GM18511 (cell line): ENCODE measurements at regions not wholly inside any gene's neighbourhood (a gene's known extent, or its start where the extent isn't known, plus 50 kb on each side); places are given as distances from the start of the nearest gene placed in this dataset.
A peak's percentile ranks its signal among the peaks of the same experiment; 100 is the strongest.

ENCODE experiments used
- ATAC-seq: cut with Tn5 transposase; IDR thresholded peaks from one replicate; pipeline ENCODE4 v1.9.1; 2021; ENCODE audit warnings: mild to moderate bottlenecking, moderate library complexity; ENCODE audit not compliant: unreplicated experiment

DNA sequence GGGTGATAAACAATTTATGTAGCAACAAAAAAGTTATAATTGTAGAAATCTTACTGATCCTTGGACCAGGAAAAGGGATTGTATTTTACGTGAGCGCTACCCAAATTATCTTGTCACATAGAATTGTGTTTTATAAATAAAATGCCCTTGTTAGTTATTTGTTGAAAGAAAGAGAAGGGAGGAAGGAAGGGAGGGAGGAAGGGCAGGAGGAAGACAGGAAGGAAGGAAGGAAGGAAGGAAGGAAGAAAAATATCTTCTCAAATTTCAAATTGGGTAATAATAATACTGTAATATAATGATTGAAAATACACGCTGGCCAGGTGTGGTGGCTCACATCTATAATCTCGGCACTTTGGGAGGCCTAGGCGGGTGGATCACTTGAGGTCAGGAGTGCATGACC, 206.2 kb upstream of the TLL1 start:
- ATAC-seq = no peak

DNA sequence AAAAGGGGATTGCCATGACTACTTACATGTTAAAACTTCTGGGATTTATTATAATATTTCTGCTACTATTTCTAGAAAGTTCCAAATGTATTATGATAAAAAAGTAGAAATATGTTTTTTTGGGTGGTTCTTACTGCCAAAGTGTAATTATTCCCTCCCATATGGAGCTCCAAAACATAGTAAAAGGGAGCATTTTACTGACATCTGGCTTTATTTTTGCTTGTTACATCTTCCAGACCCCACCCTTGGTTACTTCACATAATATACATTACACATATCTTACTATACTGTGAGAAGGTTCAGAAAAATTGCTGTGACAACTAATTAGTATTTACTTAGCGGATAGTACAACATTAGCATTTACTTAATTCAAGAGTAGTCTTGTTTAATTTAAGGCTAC, 205.1 kb upstream of the TLL1 start:
- no peak for ATAC-seq

DNA sequence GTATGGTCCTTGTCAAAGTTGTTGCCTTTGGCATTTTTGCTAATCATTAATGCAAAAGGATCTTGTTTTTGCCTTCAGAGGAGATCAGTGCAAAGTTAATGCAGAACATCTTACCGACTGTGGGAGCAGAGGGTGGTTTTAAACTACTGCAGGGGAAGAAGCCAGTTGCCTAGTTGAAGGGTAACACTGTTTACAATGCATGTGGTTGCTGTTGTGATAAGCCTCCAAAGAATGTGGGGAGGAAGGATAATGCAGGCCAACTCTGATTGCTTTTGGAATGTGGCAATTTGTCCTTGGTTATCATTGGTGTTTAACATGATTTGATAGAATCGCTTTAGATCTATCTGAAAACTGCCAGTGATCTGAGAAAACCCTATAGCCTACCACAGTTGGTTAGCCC, 204.3 kb upstream of the TLL1 start:
- ATAC-seq = no peak

DNA sequence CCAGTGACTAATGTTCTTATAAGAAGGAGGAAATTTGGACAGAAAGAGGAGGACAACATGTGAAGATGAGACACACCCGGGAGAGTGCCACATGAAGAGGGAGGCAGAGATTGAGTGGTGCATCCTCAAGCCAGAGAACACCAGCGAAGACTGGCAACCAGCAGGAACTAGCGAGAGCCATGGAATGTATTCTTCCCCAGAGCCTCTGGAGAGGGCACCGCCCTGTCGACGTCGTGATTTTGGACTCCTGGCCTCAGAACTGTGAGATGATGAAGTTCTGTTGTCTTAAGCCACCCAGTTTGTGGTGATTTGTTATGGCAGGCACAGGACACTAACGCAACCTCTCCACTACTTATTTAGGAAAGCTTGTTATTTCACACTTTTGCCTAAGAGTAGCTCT, 196.0 kb upstream of the TLL1 start:
- ATAC-seq = no peak

DNA sequence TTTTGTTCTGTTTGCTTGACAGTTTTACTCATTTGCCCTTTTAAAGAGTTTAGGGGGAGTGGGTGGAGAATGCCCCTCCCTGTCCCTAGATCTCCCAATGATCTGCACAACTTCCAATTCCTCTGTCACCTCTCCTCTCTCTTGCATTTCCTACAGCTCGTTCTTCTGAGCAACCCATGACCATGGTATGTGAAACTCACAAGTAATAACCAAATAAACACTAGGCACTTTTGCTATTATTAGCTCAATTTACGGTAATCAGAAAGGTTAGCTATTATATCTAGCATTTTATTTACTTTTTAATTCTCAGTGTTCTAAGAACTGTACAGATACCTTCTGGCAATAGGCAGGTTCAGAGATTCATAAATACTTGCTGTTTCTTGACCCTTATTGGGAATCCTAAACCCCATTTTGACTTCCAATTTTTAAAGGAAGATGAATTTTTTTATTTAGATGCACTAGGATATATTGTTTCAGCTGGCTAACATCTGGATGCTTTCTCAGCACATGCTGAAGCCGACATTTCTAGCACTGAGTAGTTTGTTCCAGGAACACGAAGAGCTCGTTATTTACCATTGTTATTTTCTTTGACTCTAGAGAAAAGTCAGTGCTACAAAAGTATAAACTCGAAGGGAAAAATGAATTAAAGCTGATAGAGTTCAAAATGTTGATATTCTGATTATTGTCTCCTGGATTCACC, 194.7 kb upstream of the TLL1 start:
- ATAC-seq = no peak

DNA sequence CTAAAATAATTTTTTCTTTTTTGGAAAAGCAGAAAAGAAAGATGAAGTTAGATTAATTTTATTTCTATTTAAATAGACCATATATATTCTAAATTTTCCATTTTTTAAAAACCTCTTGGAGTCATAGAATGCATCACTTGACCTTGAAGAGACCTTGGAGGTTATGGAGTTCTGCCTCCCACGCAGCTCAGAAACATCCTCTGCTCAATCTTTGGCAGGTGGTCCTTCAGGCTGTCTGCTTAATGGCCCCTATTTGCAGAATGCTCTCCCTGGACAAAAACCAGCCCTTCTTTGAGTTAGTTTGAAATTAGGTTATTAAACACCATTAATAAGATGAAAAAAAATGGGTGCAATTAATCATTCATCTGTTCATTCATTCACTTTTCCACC, 194.1 kb upstream of the TLL1 start:
- ATAC-seq = no peak

DNA sequence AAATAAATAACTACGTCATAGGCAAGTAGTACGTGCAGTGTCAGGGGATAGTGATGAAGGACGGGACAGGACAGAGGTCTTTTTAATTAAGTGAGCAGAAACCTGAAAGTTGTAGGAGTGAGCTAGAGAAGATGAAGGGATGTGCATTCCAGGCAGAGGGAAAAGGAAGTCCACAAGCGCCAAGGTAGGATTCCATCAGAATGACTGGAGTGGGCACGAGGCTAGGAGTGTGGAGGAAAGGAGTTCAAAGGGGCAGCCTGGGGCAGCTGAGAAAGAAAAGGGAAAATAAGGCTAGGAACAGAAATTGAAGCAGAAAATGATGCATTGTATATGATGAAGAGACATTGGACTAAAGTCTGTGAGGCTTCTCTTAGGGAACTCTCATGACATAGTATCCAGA, 192.2 kb upstream of the TLL1 start:
- no peak for ATAC-seq

DNA sequence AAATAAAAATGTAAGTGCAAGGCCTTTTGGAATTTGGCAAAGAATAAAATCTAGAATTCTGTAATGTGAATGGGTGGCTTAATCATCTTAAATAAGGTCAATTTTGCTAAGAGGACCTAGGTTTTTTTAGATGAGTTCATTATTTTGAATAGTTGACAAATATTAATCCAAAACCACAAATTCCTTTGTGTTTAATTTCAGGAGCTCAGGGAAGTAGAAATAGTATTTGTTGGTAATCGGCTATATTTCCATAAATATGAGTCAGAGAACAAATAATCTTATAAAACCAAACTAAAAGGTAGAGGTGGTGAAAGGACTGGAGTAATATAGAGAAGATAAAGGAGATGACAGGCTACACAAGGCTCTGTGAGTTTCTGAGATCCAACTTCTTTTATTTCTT, 190.4 kb upstream of the TLL1 start:
- ATAC-seq = no peak

DNA sequence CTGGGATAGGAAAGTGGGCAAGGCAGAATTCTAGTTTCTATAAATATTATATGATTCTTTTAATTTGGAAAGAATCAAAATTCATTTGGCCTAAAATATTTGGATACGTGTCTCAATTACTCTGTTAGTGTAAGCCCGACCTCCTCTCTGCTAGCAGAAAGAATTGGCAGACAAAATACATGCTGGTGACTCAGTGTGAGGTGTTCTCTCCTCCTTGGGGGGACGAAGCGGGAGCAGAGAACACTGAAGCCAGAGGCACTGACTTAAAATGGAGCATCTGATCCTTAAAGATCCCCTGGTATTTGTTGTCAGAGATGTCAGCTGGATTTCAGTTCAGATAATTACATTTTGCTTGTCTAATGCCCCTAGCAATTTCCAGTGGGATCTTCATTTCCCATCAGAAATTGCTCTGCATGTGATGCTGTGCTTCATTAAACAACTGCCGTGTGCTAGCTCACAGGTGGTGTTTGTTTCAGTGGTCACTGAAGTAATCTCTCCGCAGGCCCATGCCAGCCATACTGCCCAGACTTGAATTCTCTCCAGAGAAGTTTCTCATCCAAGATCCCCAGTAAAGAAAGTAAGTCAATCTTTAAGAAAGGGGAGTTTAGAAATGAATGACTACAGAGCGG, 188.7 kb upstream of the TLL1 start:
- no peak for ATAC-seq

DNA sequence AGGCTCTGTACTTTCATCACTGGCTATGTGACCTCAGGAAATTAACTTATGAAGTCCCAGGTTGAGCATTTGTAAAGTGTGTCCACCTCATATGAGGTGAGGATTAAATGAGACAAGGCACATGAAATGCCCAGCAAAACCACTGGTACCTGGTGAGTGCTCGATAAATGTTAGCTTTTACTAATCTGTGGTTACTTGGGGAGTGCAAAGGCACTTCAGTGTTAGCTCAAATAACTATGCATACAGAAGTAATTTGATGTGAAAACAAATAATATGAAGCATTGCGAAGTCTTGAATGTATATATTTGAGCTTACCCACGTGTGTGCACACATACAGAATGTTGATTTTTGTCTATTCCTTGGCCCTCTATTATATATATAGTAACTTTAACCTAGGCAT, 186.3 kb upstream of the TLL1 start:
- no peak for ATAC-seq

DNA sequence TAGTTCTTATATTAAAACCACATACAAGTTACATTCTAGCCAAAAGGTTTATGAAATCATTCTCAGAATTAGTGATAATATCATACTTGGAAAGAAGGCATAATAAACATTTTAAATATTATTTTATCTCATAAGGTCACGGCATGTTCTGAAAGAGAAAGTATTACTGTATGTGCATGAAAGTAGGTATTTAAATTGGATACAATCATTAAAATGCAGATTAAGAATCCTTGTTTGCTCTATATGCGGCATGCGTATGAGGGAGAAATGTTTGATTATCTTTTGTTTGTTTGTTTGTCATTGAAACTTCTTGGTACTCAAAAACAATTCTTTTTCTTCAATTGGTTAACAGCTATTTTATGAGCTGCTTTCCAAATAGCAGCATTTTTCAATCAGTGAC, 183.9 kb upstream of the TLL1 start:
- no peak for ATAC-seq

DNA sequence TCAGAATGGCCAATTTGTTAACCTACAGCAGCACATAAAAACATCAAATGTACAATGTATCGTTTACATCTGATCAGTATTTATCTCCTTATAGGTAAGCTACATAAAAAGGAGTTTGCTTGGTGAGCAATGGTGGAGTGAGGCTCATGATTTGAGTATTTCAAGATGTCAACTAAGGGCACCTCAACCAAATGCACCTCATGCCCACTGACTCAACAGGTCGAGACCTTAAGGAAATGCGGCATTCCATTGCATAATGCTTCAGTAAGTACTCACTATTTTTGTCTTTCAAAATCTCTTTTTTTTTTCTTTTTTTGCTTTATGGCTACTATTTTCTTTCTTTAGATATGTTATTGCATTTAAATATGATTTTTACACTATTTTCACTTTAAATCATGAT, 181.0 kb upstream of the TLL1 start:
- ATAC-seq = no peak

DNA sequence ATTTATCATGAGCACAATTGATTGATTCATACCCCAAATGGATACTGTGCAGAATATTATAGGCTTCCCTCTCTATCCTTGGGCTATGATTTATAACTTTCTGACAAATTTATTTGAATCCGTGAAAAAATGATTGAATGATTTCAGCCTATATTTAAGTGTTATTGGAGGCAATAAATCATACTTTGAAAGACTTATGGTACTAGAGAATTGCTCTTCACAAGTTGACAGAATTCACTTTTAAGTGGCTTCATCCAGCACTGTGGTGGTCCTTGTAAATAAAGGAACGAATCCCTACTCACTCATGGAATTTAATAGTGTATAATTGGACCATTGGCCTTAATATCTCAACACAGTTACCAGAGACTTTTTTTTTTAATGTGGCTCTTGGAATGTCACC, 174.8 kb upstream of the TLL1 start:
- ATAC-seq = no peak

DNA sequence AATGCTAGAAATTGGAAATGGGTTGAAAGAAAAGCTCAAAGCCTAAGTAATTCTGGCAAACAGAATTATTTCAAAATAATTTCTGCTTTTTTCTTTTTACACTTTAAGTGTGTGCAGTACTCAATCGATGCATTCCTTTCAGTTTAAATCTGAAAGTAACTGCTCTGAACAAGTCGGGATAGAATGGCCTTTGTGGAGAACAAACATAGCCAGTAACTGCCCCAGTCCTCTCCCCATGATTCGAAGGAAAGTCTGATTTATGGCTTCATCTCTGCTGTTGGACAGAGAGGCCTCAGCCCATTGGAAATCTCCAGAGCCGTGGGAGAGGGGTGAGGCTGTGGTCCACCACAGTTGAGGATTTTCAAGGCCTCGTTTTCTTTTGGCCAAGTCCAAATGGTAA, 174.0 kb upstream of the TLL1 start:
- no peak for ATAC-seq

DNA sequence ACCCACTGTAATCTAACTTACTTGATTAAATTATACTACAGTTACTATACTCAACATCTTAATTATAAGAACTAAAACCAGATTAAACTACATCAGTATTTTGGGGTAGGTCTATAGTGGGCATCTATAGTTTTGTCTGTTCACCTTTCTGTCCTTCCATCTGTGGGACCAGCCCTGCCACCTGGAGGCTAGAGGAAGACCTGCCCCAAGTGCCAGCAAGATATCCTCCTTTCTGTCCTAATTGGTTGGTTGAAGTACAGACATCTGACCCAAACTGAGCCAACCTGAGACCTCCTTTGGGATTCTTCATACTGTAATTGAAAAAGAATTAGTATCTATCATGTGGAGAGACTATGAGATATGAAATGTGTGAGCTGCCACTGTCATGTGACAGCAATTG, 172.2 kb upstream of the TLL1 start:
- ATAC-seq = peak; percentile 52

DNA sequence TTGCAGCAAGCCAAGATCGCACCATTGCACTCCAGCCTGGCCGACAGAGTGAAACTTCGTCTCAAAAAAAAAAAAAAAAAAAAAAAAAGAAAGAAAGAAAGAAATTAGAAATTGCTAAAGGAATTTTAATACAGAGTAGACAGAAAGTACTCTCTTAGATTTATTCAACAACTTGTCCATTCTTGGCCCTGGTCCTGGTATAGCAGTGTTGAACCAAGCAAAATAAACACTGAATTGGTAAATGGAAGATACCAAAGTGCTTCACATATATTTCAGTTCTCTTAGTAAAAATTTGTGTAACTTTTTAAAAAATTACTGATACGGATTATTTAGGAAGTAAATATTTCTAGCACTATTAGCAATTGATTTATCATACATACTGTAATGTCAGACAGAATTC, 165.9 kb upstream of the TLL1 start:
- ATAC-seq = no peak

DNA sequence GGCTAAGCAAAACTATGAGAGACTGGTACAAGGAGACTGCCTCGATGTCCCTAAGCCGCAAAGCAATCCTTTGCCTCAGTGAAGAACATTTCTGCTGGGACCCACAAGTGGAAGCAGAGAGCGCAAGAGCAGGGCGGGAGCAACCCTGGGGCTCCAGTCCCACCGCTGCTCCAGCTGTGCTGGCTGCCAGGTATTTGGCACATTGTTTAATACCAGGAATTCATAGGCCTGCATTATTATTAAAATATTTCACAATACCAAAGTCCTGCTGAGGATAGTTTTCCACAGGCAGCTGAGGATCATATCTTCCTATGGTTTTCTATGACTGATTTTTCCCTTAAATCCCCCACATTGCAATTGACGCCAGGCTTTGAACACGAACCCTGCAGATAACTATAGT, 163.5 kb upstream of the TLL1 start:
- no peak for ATAC-seq

DNA sequence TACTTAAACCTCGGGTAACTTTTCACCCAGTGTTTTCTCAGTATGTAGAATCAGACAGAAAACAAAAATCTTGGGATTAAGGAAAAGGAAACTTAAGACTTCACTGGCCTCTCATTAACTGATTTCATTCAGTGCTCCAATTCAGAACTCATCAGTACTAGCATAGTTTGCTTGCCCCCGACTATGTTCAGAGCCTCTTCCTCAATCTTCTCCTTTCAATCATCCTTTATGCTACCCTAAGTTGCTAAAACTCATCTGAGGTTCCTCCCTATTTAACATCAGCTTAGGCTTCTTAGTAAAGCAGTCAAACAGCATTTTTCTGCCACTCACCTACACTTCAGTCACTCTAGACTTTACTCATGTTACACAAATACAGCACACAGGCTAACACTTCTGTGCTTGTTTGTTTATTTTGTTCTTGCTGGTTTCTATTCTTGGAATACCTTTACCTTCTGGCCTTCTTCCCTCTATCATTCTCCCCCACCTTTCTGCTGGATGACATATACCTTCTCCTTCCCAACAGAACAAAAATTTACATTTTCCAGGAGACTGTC, 163.0 kb upstream of the TLL1 start:
- no peak for ATAC-seq

DNA sequence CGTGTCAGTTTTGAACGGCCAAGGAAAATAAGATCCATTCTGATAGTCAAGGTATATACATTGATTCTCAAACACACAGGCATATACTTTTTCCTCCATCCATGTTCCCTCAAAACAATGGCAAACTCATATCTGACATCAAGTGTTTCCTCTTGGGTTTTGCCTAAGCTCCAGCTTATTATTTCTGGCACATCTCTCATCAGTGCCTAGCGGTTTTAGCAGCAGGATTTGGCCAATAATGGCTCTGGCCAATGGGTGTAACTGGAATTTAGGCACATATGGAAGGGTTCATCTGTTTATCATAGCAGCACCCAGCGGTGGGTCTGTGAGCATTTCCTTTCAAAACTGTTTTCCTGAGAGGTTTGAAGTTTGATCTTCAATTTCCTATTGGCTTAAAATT, 161.6 kb upstream of the TLL1 start:
- no peak for ATAC-seq

DNA sequence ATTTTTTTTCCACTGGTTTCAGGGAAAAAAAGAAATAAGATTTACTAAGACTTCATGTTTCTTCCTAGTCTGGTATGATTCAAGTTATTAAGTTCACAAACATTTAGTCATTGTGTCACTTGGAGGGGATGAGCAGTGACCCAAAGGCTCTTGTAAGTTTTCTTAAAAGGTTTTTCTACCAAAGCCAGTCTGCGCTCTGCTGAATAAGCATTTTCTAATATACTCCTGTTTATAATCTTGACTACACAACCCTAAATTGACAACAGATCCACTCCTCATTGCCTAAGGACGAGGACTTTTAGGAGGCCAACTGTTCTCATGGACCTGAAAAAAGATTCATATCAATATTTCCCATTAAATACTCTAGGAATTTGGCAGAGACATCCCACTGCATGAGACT, 161.1 kb upstream of the TLL1 start:
- ATAC-seq = no peak

DNA sequence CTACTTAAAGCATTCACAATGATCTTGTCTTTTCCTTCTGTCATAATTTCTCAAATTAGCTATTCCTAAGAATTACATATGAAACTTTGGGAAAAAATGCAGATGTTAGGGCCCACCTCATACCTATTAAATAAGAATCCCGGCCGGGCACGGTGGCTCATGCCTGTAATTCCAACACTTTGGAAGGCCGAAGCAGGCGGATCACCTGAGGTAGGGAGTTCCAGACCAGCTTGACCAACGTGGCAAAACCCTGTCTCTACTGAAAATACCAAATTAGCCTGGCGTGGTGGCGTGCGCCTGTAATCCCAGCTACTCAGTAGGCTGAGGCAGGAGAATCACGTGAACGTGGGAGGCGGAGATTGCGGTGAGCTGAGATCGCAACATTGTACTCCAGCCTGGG, 158.4 kb upstream of the TLL1 start:
- no peak for ATAC-seq

DNA sequence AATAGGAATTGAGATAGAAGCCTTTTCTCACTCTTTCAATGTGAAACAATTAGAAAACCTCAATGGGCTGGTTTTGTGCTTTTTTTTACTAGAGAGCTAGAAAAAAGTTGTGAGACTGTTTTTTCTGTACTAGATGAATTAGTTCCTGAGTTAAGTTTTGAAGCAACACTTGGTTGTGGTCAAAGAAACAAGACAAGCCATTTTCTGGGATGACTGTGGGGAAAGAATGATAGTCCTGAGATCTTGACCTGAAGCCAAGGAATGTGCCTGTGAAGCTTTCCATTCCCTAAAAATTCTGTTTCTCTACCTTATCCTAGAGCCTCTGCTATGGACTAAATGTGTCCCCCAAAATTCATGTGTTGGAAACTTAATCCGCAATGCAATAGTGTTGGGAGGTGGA, 157.8 kb upstream of the TLL1 start:
- no peak for ATAC-seq

DNA sequence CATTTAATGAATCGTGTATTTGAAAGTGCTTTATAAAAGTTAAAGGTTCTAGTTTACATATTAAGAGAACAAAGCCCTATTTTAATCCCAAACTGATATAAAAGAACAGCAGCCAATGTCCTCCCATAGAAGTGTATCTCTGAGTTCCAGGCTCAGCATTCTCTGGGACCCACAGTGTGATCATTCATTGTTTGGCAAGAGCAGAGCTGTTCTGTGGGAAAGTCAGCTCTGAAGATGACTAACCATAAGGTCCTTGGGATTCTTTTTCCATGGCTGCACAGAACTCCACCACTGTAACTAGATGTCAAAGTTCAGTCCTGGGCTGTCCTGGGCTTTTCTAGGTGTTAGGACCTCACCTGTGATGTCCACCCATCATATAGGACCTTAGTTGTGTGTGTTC, 157.0 kb upstream of the TLL1 start:
- ATAC-seq = no peak
